HG02885 (cell line): ENCODE measurements at regions not wholly inside any gene's neighbourhood (a gene's known extent, or its start where the extent isn't known, plus 50 kb on each side); places are given as distances from the start of the nearest gene placed in this dataset.
A peak's percentile ranks its signal among the peaks of the same experiment; 100 is the strongest.
"Not testable (repeated sequence)": the region's sequence is repeated elsewhere in the genome, so short reads cannot be mapped to it uniquely, and the experiment has no call there.

ENCODE experiments used
- ATAC-seq: cut with Tn5 transposase; IDR thresholded peaks from one replicate; pipeline ENCODE4 v1.9.1; 2021; ENCODE audit warnings: mild to moderate bottlenecking; ENCODE audit not compliant: unreplicated experiment, poor library complexity

DNA sequence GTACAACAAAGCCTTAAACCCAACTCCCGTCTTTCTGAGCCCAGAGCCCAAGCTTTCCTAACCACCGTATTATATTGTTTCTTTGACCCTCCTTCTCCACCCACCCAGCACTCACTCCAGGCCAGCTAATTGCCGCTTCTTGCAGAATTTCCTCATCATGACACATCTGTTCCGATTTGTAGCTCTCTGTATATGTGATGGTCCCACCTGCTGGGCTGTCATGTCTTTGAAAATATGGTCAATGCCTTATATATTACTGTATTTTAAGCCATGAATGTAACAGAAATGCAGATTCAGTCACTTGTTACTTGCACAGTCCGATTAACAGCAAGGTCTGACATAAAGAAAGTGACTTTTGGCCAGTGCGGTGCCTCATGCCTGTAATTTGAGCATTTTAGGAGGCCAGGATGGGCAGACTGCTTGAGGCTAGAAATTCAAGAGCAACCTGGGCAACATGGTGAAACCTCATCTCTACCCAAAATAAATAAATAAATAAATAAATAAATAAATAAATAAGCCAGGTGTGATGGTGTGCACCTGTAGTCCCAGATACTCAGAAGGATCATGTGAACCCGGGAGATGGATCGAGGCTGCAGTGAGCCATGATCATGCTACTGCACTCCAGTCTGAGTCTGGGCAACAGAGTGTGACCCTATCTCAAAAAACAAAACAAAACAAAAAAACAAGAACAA, 359.8 kb downstream of the ATP23 start:
- no peak for ATAC-seq

- no peak for ATAC-seq
These were observed 360.4 kb downstream of the ATP23 start for GRCh38 chr12:58301730-58302122.

DNA sequence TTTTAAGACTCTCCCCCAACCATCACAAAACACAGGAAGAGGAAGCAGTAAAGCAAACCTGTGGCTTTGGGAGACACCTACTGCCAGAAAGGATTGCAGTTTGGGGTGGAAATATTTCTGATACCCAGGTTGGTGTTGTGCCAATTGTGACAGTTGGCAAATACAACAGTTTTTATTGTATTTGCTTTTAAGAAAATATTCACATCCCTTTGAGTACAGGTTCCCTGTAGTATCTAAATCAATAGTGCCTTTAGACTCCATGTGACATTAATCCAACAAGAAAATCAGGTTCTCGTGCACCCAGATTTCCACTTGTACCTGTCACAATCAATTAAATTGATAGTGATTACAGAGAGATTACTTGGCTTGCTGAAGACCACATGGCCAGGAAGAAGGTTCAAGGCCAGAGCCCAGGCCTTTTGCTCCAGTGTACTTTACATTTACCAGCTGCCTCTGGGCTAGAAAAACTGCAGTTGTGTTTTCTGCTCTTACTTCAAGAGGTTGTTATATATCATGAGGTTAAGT, 361.2 kb downstream of the ATP23 start:
- no peak for ATAC-seq

GRCh38 chr12:58306266-58307000, 365.1 kb downstream of the ATP23 start:
- ATAC-seq, result no peak

DNA sequence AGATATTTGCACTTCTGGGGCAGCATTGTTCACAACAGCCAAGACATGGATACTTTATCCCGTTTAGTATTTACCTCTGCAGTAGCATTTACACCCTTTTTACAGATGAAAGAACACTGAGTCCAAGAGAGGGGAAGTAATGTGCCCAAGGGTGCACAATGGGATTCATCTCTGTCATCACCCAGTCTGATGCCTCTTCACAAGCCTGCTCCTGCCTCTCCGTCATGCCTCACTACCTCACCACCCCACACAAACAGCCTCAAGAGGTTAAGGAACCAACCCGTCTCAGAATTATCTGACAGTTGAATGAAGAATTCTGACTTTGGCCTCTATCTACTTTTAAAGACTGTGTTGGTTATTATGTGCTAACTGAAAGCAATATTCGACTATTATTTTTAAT, 368.4 kb downstream of the ATP23 start:
- no peak for ATAC-seq

DNA sequence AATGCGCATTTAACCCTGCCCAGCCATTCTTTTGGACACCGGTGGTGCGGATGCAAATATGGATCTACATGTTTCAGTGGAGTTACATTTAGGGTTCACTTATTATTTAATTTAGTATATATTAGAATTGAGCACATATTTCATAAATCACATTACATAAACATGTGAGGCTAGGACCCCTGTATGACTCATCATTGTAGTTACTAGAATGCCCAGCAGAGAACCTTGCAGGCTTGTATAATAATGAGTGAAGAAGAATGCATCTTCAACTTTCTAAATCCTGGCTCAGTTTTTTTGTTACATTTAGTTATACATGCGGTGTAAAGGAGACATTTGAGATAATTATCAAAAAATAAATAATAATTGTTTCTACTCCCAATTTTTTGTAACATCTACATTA, 369.0 kb downstream of the ATP23 start:
- no peak for ATAC-seq

DNA sequence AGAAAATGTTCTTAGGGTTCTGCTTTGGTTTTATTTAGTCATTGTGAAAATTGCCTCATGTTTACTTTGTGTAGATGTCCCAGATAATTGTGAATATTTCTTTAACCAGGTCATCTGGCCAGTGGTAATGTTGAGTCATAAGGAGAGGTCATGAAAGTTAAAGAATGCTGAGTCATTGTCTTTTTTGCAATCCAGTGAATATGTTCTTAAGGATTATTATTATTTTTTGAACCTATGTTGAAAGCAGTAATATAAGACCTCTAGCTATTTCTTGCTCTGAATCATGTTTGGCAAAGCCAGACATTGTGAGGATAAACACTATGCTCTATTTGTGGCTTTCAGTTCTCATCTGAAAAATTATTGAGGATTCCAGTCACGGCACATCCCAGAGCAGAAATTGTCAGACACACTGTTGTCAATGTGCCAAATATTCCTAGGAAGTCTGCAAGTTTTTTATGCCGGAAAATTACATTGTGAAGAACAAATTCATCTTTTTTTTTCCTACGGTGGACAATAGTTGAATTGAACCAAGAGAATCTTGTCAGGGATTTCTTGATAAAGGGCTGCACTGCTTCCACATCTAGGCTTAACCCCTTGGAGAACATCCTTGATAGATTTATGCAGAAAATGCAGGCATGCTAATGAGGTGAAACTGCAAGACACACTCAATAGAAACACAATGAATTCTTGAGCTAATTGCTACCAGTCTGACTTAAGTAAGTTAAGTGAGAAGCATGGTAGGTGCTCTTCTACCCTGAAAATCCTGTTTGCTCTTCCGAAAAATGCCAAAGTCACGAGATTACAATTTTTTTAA, 369.6 kb downstream of the ATP23 start:
- ATAC-seq, result peak; percentile 75

DNA sequence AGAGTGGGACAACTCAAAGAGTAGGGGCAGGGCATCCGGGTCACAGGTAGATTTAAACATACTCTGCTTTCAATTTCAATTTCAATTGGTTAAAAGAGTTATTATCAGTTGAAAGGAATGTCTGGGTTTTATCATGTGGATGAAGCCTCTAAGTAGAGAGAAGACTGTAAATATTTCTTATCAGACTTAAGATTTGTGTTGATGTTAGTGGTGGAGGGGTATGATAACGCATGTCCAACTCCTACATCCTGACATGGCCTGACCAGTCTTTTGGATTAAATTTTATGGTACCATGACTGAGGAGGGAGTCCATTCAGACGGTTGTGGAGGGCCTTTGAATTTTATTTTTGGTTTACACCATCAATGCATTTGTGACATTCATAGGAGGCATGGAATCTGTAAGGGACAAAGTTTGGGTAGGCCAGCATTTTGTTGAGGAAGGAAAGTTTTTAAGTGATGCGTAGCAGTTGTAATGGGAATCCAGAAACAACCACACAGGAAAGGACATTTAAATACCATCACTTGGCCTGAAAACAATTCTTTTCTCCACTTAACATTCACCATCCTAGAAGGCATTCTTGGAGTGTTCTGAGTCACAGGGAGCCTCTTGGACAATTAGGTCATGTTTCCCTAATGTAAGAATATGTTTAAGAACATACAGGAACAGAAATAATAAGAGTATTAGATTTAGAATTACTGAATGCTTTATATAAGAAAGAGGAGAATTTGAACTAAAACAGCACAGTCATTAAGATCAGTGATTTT, 371.9 kb downstream of the ATP23 start:
- no peak for ATAC-seq

GRCh38 chr12:58314610-58315009, 373.2 kb downstream of the ATP23 start:
- ATAC-seq, result no peak

GRCh38 chr12:58316926-58317325, 375.6 kb downstream of the ATP23 start:
- ATAC-seq, result no peak

GRCh38 chr12:58321414-58321813, 380.0 kb downstream of the ATP23 start:
- ATAC-seq, result peak; percentile 97

DNA sequence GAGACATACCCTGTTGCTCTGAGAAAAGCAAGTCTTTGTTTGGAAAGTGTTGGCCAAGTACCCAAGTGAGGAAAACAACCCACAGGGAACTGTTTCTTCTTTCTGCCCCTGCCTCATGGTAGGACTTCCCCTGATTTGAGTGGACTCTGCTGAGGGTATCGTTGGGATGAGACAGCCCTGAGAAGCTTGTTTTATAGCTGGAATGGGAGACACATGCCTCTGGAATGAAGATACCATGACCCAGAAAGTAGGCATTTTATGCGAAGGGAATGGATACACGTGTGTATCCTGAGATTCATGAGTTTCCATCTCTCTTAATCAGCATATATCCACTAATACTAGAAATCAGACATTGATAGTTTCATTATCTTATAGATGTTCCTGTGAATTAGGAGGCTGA, 382.3 kb downstream of the ATP23 start:
- ATAC-seq, result no peak

DNA sequence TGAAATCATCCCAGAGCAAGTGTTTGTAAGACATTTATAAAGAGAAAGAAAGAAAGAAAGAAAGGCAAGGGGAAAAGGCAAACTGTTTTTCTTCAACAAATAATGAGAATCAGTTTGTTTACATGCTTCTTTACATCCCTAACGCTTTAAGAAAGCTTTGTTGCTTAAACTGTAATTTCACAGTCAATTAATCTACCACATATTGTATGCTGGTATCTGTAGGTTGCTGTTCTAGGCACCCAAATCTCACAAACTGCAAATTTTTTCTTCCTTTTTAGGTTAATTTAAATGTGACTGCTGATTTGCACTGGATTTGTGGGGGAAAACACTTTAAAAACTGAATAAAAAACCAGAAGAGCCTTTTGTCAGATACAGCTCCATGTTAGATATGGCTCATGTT, 384.2 kb downstream of the ATP23 start:
- no peak for ATAC-seq

GRCh38 chr12:58326534-58326933, 385.2 kb downstream of the ATP23 start:
- no peak for ATAC-seq

GRCh38 chr12:58336581-58337242, 395.3 kb downstream of the ATP23 start:
- not testable (repeated sequence) for ATAC-seq

DNA sequence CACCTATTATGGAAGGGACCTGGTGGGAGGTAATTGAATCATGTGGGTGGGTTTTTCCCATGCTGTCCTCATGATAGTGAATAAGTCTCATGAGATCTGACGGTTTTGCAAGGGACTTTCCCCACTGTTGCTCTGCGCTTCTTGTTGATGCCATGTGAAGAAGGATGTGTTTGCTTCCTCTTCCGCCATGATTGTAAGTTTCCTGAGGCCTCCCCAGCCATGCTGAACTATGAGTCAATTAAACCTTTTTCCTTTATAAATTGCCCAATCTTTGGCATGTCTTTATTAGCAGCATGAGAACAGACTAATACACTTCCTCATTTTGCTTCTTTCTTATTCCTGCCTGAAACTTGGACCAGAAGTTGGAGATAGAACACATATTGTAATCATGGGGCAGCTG, 396.2 kb downstream of the ATP23 start:
- ATAC-seq, result peak; percentile 64

DNA sequence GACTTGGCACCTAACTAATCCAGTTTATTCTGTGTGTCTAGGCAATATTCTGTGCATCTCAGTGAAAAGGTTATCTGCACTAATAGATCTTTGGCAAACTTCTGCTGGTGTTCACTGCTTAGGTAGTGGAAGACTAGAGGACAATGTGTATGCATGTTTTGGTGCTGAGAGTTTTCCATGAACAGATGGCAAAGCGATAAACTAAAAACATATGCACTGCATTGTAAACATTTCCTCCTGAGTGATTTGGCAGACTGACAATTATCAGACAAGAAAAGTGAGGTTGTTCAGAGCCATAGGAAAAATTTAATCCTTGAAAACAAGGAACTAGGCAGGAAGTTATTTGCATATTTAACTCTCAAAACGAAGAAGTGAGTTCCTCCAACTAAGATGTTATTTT, 400.4 kb downstream of the ATP23 start:
- no peak for ATAC-seq

DNA sequence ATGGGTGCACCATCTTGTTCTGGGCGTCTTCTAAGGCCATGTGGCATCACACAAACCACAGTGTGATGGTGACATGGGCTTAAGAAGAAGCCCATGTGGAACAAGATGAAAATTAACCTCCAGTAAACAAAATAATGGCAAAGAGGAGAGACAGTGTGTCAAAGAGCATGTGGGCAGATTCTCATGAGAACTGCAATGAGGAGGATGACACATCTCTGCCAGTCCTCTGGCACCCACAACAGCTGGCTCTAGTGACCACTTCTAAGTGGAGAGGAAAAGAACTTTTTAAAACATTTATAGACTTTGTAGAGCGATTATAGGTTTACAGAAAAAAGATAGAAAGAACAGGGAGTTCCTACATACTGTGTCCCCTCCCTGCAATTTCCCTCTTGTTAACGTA, 401.4 kb downstream of the ATP23 start:
- ATAC-seq, result no peak

GRCh38 chr12:58346032-58346632, 404.8 kb downstream of the ATP23 start:
- peak; percentile 75 for ATAC-seq
